ENCODE measurements at regions not wholly inside any gene's neighbourhood (a gene's known extent, or its start where the extent isn't known, plus 50 kb on each side); places are given as distances from the start of the nearest gene placed in this dataset.
A peak's percentile ranks its signal among the peaks of the same experiment; 100 is the strongest.

DNA sequence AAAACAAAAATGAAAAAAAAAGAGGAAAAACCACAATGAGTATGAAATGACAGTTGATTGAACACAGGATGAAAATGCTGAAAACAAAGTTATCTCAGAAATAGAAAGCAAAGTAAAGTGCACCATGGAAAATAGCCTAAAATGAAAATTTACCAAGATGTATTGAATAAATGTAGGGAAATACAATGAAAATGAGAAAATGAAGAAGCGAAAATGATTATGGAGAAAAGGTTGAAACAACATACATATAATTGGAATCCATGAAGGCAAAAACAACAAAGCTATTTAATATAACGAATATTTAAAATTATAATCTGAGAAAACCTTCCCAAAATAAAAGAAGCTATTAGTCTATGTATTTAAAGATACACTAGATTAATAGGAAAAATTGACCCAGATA lies 147.4 kb downstream of the TMEM18 start:
- Mint-ChIP-seq H3K4me1 (ENCODE audit: low read depth) (no peaks in the 10 kb centered on the region), H3K27me3 (peaks cover 13% of the 10 kb centered on the region), H3K9me3 (peaks cover 10% of the 10 kb centered on the region), H3K36me3 (ENCODE audit: low read depth) (no peaks in the 10 kb centered on the region), H3K27ac (no peak overlapping the region), H3K4me3 (no peak overlapping the region)
- Histone ChIP-seq H3K4me3 (ENCODE audit: low read length) (no peak overlapping the region), H3K27me3 (ENCODE audit: control insufficient read depth in 1 of 2, insufficient read depth in 2 of 2, low read length in 2 of 2) (peaks cover 3 to 7% of the 10 kb centered on the region in 2 experiments), H3K9me3 (ENCODE audit: control insufficient read depth in 1 of 2, insufficient read depth in 1 of 2, low read length in 2 of 2) (peaks cover 0 to 5% of the 10 kb centered on the region in 2 experiments), H3K4me1 (ENCODE audit: insufficient read depth, low read length) (no peaks in the 10 kb centered on the region), H3K36me3 (ENCODE audit: insufficient read depth, low read length) (no peaks in the 10 kb centered on the region), H3K27ac (ENCODE audit: low read depth in 1 of 2, low read length in 2 of 2) (no peak overlapping the region)
- ChIA-PET CTCF (interaction anchor here (0.7 kb wide), 1 partner anchor 12 kb away, joined by 3 read pairs; no protein-coding TSS in a partner anchor), POLR2A (no interaction called here)
- TF ChIP-seq, protein P1, sequence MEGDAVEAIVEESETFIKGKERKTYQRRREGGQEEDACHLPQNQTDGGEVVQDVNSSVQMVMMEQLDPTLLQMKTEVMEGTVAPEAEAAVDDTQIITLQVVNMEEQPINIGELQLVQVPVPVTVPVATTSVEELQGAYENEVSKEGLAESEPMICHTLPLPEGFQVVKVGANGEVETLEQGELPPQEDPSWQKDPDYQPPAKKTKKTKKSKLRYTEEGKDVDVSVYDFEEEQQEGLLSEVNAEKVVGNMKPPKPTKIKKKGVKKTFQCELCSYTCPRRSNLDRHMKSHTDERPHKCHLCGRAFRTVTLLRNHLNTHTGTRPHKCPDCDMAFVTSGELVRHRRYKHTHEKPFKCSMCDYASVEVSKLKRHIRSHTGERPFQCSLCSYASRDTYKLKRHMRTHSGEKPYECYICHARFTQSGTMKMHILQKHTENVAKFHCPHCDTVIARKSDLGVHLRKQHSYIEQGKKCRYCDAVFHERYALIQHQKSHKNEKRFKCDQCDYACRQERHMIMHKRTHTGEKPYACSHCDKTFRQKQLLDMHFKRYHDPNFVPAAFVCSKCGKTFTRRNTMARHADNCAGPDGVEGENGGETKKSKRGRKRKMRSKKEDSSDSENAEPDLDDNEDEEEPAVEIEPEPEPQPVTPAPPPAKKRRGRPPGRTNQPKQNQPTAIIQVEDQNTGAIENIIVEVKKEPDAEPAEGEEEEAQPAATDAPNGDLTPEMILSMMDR (IDR thresholded peaks at IDR 0.05) = no peak
- no peak for DNase-seq
- ATAC-seq (ENCODE audit: poor library complexity) = no peak
- intact Hi-C loops (cut with DNase I, micrococcal nuclease) = loop anchor here (1.0 to 5.0 kb wide), 4 partner anchors 107 to 1017 kb away; no protein-coding TSS in a partner anchor

DNA sequence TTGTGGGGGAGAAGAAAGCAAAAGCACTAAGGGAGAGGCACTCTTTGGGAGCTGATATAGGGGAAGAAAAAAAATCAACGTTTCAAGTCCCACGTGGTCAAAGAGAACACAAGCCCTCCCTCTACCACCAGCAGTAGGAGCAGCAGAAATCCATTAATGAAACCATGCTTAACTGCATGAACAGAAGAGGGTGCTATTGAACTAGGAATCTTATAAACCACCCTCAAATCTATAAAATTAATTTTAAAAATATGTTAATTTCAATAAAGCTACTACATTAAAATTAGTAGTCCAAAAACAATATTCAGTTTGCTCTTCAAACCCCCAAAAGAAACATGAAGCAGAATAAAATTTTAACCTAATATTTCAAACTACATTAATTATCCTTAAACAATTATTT lies 147.8 kb downstream of the TMEM18 start:
- Histone ChIP-seq H3K27ac (ENCODE audit: low read depth in 1 of 2, low read length in 2 of 2) (no peak overlapping the region), H3K4me3 (ENCODE audit: low read length) (no peak overlapping the region), H3K27me3 (ENCODE audit: control insufficient read depth in 1 of 2, insufficient read depth in 2 of 2, low read length in 2 of 2) (peaks cover 3 to 6% of the 10 kb centered on the region in 2 experiments), H3K4me1 (ENCODE audit: insufficient read depth, low read length) (no peaks in the 10 kb centered on the region), H3K36me3 (ENCODE audit: insufficient read depth, low read length) (no peaks in the 10 kb centered on the region), H3K9me3 (ENCODE audit: control insufficient read depth in 1 of 2, insufficient read depth in 1 of 2, low read length in 2 of 2) (peaks cover 0 to 5% of the 10 kb centered on the region in 2 experiments)
- TF ChIP-seq, protein P1 (IDR thresholded peaks at IDR 0.05) = peak; percentile 41
- Mint-ChIP-seq H3K4me1 (ENCODE audit: low read depth) (no peaks in the 10 kb centered on the region), H3K27me3 (peaks cover 14% of the 10 kb centered on the region), H3K27ac (no peak overlapping the region), H3K36me3 (ENCODE audit: low read depth) (no peaks in the 10 kb centered on the region), H3K4me3 (no peak overlapping the region), H3K9me3 (peaks cover 10% of the 10 kb centered on the region)
- intact Hi-C loops (cut with DNase I, micrococcal nuclease) = loop anchor here (1.0 to 5.0 kb wide), 3 partner anchors 108 to 1018 kb away; no protein-coding TSS in a partner anchor
- DNase-seq (peak in 3 of 14 experiments; percentile 38 to 48 (median 46)), ATAC-seq (ENCODE audit: poor library complexity) (peak; percentile 26)
- CTCF ChIA-PET = interaction anchor here (0.7 kb wide), 1 partner anchor 12 kb away, joined by 3 read pairs; no protein-coding TSS in a partner anchor
- POLR2A ChIA-PET = no interaction called here

DNA sequence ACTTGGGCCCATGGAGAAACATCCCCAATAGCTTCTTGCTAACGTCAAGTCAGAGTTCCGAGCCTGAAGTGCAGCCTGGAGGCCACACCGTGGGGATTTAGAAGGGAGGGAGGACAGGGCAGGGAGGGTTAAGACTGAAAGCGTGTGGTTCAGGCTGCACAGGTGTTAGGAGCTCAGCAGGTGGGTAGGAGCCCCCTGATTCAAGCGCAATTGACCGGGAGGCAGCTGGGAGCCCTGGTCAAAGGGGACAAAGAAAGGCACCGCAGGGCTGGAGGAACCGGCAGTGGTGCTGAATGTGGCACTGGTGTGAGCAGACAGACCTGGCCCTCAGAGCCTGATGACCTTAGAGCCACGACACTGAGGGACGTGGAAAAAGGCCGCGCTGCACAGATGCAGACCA lies 149.6 kb downstream of the TMEM18 start:
- ChIA-PET POLR2A (no interaction called here), CTCF (no interaction called here)
- peaks cover 0 to 3% of the 10 kb centered on the region in 2 experiments for H3K27me3 ChIP-seq (ENCODE audit: control insufficient read depth in 1 of 2, insufficient read depth in 2 of 2, low read length in 2 of 2)
- DNase-seq (no peak), ATAC-seq (ENCODE audit: poor library complexity) (no peak)
- Mint-ChIP-seq H3K36me3 (ENCODE audit: low read depth) (no peaks in the 10 kb centered on the region), H3K4me1 (ENCODE audit: low read depth) (no peaks in the 10 kb centered on the region), H3K27ac (no peak overlapping the region), H3K27me3 (peaks cover 17% of the 10 kb centered on the region), H3K9me3 (peaks cover 6% of the 10 kb centered on the region), H3K4me3 (no peak overlapping the region)
- H3K4me1 ChIP-seq (ENCODE audit: insufficient read depth, low read length) = no peaks in the 10 kb centered on the region
- no peak overlapping the region for H3K27ac ChIP-seq (ENCODE audit: low read depth in 1 of 2, low read length in 2 of 2)
- peaks cover 0 to 11% of the 10 kb centered on the region in 2 experiments for H3K9me3 ChIP-seq (ENCODE audit: control insufficient read depth in 1 of 2, insufficient read depth in 1 of 2, low read length in 2 of 2)
- intact Hi-C loops (cut with DNase I, micrococcal nuclease) = loop anchor here in 1 of 2 experiments (5.0 kb wide), 1 partner anchor 1020 kb away; no protein-coding TSS in a partner anchor
- TF ChIP-seq, protein P1 (IDR thresholded peaks at IDR 0.05) = no peak
- H3K4me3 ChIP-seq (ENCODE audit: low read length) = no peak overlapping the region
- no peaks in the 10 kb centered on the region for H3K36me3 ChIP-seq (ENCODE audit: insufficient read depth, low read length)

Data from CD4-positive, alpha-beta T cell (primary cell).